OCI-LY3 (cell line): ENCODE measurements at regions not wholly inside any gene's neighbourhood (a gene's known extent, or its start where the extent isn't known, plus 50 kb on each side); places are given as distances from the start of the nearest gene placed in this dataset.

ENCODE experiments used
- EZH2phosphoT487 ChIP-seq: fragments of 200-600 bp; shearing (Covaris generic); IDR thresholded peaks from 2 replicates; pipeline ENCODE4 v1.6.1; 2018; ENCODE audit warnings: antibody characterized with exemption, mixed run types, low read depth
- TF ChIP-seq, protein P1 (sequence below): fragments of 200-600, 300-600 bp; sonication (generic); IDR thresholded peaks from 2 replicates; pipeline ENCODE4 v1.5.1; 2014; ENCODE audit warnings: antibody characterized with exemption, low read length, low read depth

DNA sequence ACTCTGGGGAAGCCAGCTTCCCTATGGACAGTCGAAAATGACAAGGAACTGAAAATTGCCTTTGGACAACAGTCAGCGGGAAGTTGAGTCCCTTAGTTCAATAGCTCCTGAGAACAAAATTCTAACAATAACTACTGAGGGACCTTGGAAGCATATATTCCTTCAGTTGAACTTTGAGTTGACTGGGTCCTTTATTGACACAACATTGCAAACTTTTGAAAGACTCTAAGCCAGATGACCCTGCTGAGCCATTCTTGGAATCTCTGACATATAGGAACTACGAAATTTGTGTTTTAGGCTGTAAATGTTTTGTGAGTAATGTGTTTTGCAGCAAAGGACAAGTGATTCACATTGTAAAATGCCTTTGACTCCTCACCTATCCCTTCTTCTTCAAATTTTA, 548.8 kb upstream of the LCORL start:
- TF ChIP-seq, protein P1, sequence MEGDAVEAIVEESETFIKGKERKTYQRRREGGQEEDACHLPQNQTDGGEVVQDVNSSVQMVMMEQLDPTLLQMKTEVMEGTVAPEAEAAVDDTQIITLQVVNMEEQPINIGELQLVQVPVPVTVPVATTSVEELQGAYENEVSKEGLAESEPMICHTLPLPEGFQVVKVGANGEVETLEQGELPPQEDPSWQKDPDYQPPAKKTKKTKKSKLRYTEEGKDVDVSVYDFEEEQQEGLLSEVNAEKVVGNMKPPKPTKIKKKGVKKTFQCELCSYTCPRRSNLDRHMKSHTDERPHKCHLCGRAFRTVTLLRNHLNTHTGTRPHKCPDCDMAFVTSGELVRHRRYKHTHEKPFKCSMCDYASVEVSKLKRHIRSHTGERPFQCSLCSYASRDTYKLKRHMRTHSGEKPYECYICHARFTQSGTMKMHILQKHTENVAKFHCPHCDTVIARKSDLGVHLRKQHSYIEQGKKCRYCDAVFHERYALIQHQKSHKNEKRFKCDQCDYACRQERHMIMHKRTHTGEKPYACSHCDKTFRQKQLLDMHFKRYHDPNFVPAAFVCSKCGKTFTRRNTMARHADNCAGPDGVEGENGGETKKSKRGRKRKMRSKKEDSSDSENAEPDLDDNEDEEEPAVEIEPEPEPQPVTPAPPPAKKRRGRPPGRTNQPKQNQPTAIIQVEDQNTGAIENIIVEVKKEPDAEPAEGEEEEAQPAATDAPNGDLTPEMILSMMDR = no peak
- TF ChIP-seq EZH2phosphoT487 = no peak
